CD4-positive, alpha-beta T cell (primary cell): ENCODE measurements at regions not wholly inside any gene's neighbourhood (a gene's known extent, or its start where the extent isn't known, plus 50 kb on each side); places are given as distances from the start of the nearest gene placed in this dataset.

Experiments used
- ATAC-seq: fragments of 200-7000 bp; cut with Tn5 transposase; one replicate; pipeline ENCODE4 v1.10.0; 2022; ENCODE audit warnings: mild to moderate bottlenecking; ENCODE audit not compliant: poor library complexity
- CTCF ChIA-PET: fragments of 350-600 bp; sonication (Branson Sonifier 250); formaldehyde crosslinking; loops from one replicate; lab custom pipeline; 2021; ENCODE audit warnings: antibody characterized with exemption, inconsistent platforms; lab: Charles Lee
- POLR2A ChIA-PET: fragments of 350-600 bp; sonication (Branson Sonifier 250); formaldehyde crosslinking; loops from one replicate; lab custom pipeline; 2021; ENCODE audit warnings: antibody characterized with exemption, inconsistent platforms; lab: Charles Lee
- DNase-seq, 14 experiments: peaks; one replicate each; pipeline ENCODE4 v3.0.0-alpha.2; 2013 to 2020; ENCODE audit warnings: mixed read lengths in 2 of 14
- H3K27ac ChIP-seq, 2 donors: one replicate each; pipeline versions ENCODE4 v1.5.1 to v1.7.0; 2013; ENCODE audit warnings: low read length in 2 of 2, low read depth in 1 of 2, mild to moderate bottlenecking in 1 of 2
- H3K27me3 ChIP-seq, 2 experiments: 1 replicate in 1 of 2; 2 replicates in 1 of 2; pipeline versions ENCODE4 v1.6.1 to v1.7.0; 2013; ENCODE audit warnings: low read length in 2 of 2, control low read depth in 1 of 2, mild to moderate bottlenecking in 1 of 2, moderate library complexity in 1 of 2; ENCODE audit not compliant: insufficient read depth in 2 of 2, control insufficient read depth in 1 of 2
- H3K36me3 ChIP-seq: one replicate; pipeline ENCODE4 v1.6.1; 2013; ENCODE audit warnings: low read length, control low read depth; ENCODE audit not compliant: insufficient read depth
- H3K4me1 ChIP-seq: one replicate; pipeline ENCODE4 v1.6.1; 2013; ENCODE audit warnings: low read length, control low read depth; ENCODE audit not compliant: insufficient read depth
- H3K4me3 ChIP-seq: one replicate; pipeline ENCODE4 v1.5.1; 2013; ENCODE audit warnings: mild to moderate bottlenecking, low read length, moderate library complexity
- H3K9me3 ChIP-seq, 2 experiments: 1 replicate in 1 of 2; 2 replicates in 1 of 2; pipeline versions ENCODE4 v1.6.1 to v1.7.0; 2013; ENCODE audit warnings: low read length in 2 of 2, mild to moderate bottlenecking in 2 of 2, control low read depth in 1 of 2, moderate library complexity in 1 of 2; ENCODE audit not compliant: control insufficient read depth in 1 of 2, insufficient read depth in 1 of 2
- H3K27ac Mint-ChIP-seq: one replicate; pipeline ENCODE4 v1.8.0; 2020; ENCODE audit warnings: mixed read lengths
- H3K27me3 Mint-ChIP-seq: one replicate; pipeline ENCODE4 v1.8.0; 2021; ENCODE audit warnings: mixed read lengths
- H3K36me3 Mint-ChIP-seq: one replicate; pipeline ENCODE4 v1.8.0; 2021; ENCODE audit warnings: low read depth, mixed read lengths
- H3K4me1 Mint-ChIP-seq: one replicate; pipeline ENCODE4 v1.8.0; 2021; ENCODE audit warnings: low read depth, mixed read lengths
- H3K4me3 Mint-ChIP-seq: one replicate; pipeline ENCODE4 v1.8.0; 2020; ENCODE audit warnings: mild to moderate bottlenecking, mixed read lengths
- H3K9me3 Mint-ChIP-seq: one replicate; pipeline ENCODE4 v1.8.0; 2020; ENCODE audit warnings: mixed read lengths
- CTCF ChIP-seq: fragments of 200-600 bp; IDR thresholded peaks from one replicate; pipeline ENCODE4 v1.8.0; 2022; ENCODE audit warnings: antibody characterized with exemption, mild to moderate bottlenecking
- intact Hi-C, 2 experiments: fragments of 100-400 bp; cut with DNase I in 1 of 2; cut with micrococcal nuclease in 1 of 2; formaldehyde crosslinking; loops; one replicate each; pipeline versions ENCODE4 v1.15.1 to v1.9.0; 2023 to 2025; cut with DNase I, micrococcal nuclease

DNA sequence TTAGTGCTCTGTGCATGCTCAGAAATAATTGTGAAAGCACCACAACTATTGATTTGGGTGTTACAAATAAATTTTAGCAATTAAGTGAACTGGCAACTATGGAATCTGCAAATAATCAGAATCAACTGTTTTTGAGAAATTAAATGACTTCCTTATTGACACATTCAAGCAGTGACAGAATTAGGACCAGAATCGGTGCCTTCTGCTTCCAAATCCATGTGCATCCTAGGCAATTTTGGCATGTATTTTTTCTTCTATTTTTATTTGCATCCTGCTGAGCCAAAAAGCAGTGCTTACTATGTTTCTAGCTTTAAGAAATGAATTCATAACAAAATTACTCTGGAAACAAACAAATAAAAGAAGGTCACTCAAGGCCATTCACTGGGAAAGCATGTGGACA lies 408.2 kb downstream of the GXYLT1 start:
- no peak overlapping the region for H3K4me3 Mint-ChIP-seq
- no peaks in the 10 kb centered on the region for H3K9me3 Mint-ChIP-seq
- no peaks in the 10 kb centered on the region for H3K4me1 Mint-ChIP-seq
- Histone ChIP-seq H3K4me1 (no peaks in the 10 kb centered on the region), H3K9me3 (no peaks in the 10 kb centered on the region), H3K27ac (no peak overlapping the region), H3K36me3 (no peaks in the 10 kb centered on the region), H3K4me3 (no peak overlapping the region), H3K27me3 (no peaks in the 10 kb centered on the region)
- intact Hi-C loops = no loop called here
- DNase-seq = no peak
- no peaks in the 10 kb centered on the region for H3K36me3 Mint-ChIP-seq
- no peak for ATAC-seq
- CTCF ChIA-PET = no interaction called here
- no peak for TF ChIP-seq CTCF
- H3K27me3 Mint-ChIP-seq = no peaks in the 10 kb centered on the region
- H3K27ac Mint-ChIP-seq = no peak overlapping the region
- POLR2A ChIA-PET = no interaction called here

GRCh38 chr12:41731691-41732090 lies 413.0 kb downstream of the GXYLT1 start:
- H3K36me3 ChIP-seq = no peaks in the 10 kb centered on the region
- no peak for TF ChIP-seq CTCF
- Mint-ChIP-seq H3K4me3 (no peak overlapping the region), H3K27me3 (no peaks in the 10 kb centered on the region), H3K36me3 (no peaks in the 10 kb centered on the region), H3K9me3 (peaks cover 3% of the 10 kb centered on the region), H3K4me1 (no peaks in the 10 kb centered on the region), H3K27ac (no peak overlapping the region)
- no peaks in the 10 kb centered on the region for H3K4me1 ChIP-seq
- H3K9me3 ChIP-seq = peaks cover 0 to 3% of the 10 kb centered on the region in 2 experiments
- no peak overlapping the region for H3K27ac ChIP-seq
- intact Hi-C loops = no loop called here
- H3K27me3 ChIP-seq = no peaks in the 10 kb centered on the region
- H3K4me3 ChIP-seq = no peak overlapping the region
- POLR2A ChIA-PET = no interaction called here
- no peak for ATAC-seq
- CTCF ChIA-PET = no interaction called here
- DNase-seq = no peak

DNA sequence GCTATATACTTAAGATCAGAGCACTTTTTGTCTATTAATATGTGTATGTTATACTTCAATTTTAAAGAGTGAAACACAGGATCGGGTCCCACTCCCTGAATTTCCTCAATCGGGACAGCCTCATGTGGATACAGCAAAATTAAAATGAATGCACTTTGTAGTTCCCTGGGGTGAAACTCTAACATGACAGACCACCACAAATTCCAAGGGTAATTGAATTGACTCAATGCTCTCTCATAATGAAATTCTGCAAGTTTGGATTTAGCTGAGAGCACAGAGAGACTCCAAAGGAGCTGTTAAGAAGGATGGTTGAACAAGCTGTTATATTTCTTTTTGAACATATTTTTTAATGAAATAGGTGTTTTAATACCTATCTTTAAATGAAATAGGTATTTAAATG lies 413.6 kb downstream of the GXYLT1 start:
- H3K9me3 Mint-ChIP-seq = peaks cover 3% of the 10 kb centered on the region
- H3K27me3 Mint-ChIP-seq = no peaks in the 10 kb centered on the region
- ChIA-PET POLR2A (no interaction called here), CTCF (no interaction called here)
- TF ChIP-seq CTCF = no peak
- H3K36me3 ChIP-seq = no peaks in the 10 kb centered on the region
- intact Hi-C loops = no loop called here
- H3K4me3 Mint-ChIP-seq = no peak overlapping the region
- peaks cover 0 to 3% of the 10 kb centered on the region in 2 experiments for H3K9me3 ChIP-seq
- H3K4me1 Mint-ChIP-seq = no peaks in the 10 kb centered on the region
- no peak overlapping the region for H3K27ac ChIP-seq
- no peaks in the 10 kb centered on the region for H3K36me3 Mint-ChIP-seq
- DNase-seq (no peak), ATAC-seq (no peak)
- H3K4me1 ChIP-seq = no peaks in the 10 kb centered on the region
- no peak overlapping the region for H3K4me3 ChIP-seq
- no peaks in the 10 kb centered on the region for H3K27me3 ChIP-seq
- no peak overlapping the region for H3K27ac Mint-ChIP-seq
